ENCODE measurements at regions not wholly inside any gene's neighbourhood (a gene's known extent, or its start where the extent isn't known, plus 50 kb on each side); places are given as distances from the start of the nearest gene placed in this dataset.

DNA sequence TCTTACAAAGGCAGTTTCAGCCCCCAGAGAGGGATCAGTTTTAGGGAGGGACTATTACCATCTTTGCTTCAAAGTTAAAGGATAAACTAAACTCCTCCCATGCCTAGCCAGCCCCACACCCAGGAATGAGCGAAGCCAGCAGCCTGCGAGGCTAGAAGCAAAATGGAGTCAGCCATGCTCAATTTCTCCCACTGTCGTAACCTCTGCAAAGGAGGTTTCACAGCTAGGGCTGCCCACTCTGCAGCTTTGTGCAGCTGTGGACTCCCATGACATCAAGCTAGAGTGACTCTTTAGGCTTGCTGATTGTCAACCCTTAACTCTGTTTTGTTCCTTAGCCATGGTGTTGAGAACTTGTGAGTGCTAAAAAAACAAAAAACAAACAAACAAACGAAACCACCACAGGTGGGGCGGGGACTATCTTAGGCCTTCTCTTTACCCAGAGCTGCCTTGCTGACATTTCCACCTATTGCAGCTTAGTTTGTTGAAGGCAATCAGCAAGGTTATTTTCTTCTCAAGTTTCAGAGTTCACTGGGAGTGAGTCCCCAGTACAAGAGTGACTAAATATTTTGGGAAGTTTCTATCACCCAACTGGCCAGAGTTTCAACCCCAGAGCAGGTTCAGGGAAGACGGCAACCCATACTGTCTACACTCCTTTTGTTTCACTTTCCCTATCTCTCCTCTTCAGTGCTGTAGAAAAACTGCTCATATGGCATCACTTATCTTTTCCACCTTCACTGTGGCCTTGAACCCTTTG is 592.1 kb downstream of the XIRP2 start:
- Histone ChIP-seq H3K27me3 (replicated peaks in 1 of 7) (no peaks in the 10 kb centered on the region), H3K27ac (no peak overlapping the region), H3K4me3 (no peak overlapping the region), H3K9me3 (no peaks in the 10 kb centered on the region), H3K36me3 (no peaks in the 10 kb centered on the region), H3K4me1 (no peaks in the 10 kb centered on the region)
- intact Hi-C loops (cut with DNase I; ENCODE audit: low total_unique reads) = no loop called here
- no peak for DNase-seq
- TF ChIP-seq POLR2AphosphoS5 (IDR thresholded peaks at IDR 0.05) = no peak
- TF ChIP-seq, protein P1, sequence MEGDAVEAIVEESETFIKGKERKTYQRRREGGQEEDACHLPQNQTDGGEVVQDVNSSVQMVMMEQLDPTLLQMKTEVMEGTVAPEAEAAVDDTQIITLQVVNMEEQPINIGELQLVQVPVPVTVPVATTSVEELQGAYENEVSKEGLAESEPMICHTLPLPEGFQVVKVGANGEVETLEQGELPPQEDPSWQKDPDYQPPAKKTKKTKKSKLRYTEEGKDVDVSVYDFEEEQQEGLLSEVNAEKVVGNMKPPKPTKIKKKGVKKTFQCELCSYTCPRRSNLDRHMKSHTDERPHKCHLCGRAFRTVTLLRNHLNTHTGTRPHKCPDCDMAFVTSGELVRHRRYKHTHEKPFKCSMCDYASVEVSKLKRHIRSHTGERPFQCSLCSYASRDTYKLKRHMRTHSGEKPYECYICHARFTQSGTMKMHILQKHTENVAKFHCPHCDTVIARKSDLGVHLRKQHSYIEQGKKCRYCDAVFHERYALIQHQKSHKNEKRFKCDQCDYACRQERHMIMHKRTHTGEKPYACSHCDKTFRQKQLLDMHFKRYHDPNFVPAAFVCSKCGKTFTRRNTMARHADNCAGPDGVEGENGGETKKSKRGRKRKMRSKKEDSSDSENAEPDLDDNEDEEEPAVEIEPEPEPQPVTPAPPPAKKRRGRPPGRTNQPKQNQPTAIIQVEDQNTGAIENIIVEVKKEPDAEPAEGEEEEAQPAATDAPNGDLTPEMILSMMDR (IDR thresholded peaks at IDR 0.05 in 8 of 11, conservative IDR thresholded peaks at IDR 0.05 in 3 of 11) = no peak
- 80 to 88% (median 85%) methylated on average over 6 of the region's 6 CpGs for WGBS, 5 donors

DNA sequence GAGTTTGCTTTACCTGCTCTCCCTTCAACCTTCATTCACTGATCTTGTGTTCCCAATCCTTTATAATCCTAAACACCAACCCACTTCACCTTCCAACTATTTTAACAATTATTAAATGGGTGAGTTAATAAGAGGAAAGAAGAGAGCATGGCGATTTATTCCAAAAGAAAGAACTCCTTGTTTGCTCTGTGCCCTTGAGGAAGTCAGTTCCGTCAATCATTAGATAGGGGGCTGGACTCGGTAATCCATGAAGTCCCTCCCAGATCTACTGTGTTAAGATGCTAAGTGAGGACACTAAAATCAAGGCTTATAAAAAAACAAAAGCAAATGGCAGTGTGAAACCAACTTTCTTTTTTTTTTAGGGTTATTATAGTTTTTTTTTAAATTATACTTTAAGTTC is 589.9 kb downstream of the XIRP2 start:
- Histone ChIP-seq H3K9me3 (no peaks in the 10 kb centered on the region), H3K27ac (no peak overlapping the region), H3K36me3 (no peaks in the 10 kb centered on the region), H3K4me3 (no peak overlapping the region), H3K4me1 (no peaks in the 10 kb centered on the region), H3K27me3 (replicated peaks in 1 of 7) (no peaks in the 10 kb centered on the region)
- WGBS, 5 donors = 85 to 96% (median 92%) methylated on average over 3 of the region's 3 CpGs
- intact Hi-C loops (cut with DNase I; ENCODE audit: low total_unique reads) = no loop called here
- DNase-seq = no peak
- TF ChIP-seq POLR2AphosphoS5 (IDR thresholded peaks at IDR 0.05) (no peak), POLR2A (IDR thresholded peaks at IDR 0.05) (no peak)
- TF ChIP-seq, protein P1 (IDR thresholded peaks at IDR 0.05 in 8 of 11, conservative IDR thresholded peaks at IDR 0.05 in 3 of 11) = no peak

DNA sequence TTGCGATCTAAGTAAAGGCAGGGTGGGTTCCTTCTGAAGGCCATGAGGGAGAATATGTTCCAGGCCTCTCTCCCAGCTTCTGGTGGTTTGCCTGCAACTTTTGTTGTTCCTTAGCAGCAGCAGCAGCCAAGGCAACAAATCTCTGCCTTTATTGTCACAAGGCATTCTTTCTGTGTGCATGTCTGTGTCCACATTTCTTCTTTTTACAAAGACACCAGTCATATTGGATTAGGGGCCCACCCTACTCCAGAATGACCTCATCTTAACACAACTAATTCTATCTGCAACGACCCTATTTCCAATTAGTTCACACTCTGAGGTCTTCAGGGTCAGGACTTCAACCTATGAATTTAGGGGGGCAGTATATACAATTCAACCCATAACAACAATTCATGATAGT is 587.5 kb downstream of the XIRP2 start:
- no peak for TF ChIP-seq POLR2A (IDR thresholded peaks at IDR 0.05)
- no peaks in the 10 kb centered on the region for H3K4me1 ChIP-seq
- no peaks in the 10 kb centered on the region for H3K36me3 ChIP-seq
- no peaks in the 10 kb centered on the region for H3K9me3 ChIP-seq
- no peaks in the 10 kb centered on the region for H3K27me3 ChIP-seq (replicated peaks in 1 of 7)
- no peak overlapping the region for H3K4me3 ChIP-seq
- 56 to 74% (median 68%) methylated on average over 2 of the region's 2 CpGs for WGBS, 5 donors
- no peak for DNase-seq
- intact Hi-C loops (cut with DNase I; ENCODE audit: low total_unique reads) = no loop called here
- H3K27ac ChIP-seq = no peak overlapping the region

DNA sequence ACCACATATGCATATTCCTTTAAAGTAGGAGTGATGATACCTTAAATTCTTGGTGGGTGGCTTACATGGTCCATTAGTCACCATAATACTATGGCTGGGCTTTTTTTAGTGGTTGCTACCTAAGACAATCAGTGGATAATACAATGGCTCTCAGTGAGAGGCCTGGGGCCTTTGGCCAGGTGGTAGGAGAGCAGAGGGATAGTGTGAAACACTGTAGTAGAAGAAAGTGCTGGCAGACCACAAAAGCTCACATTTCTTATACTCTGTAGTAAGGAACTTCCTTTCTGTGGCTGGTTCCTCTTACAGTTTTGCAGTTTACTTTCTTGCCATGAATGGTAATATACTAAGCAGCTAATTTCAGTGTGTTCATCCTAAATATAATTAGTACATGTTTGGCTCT is 583.5 kb downstream of the XIRP2 start:
- no peak overlapping the region for H3K4me3 ChIP-seq
- no peak for DNase-seq
- no peak overlapping the region for H3K27ac ChIP-seq
- intact Hi-C loops (cut with DNase I; ENCODE audit: low total_unique reads) = no loop called here
- TF ChIP-seq POLR2AphosphoS5 (IDR thresholded peaks at IDR 0.05) = no peak
- TF ChIP-seq POLR2A (IDR thresholded peaks at IDR 0.05) = no peak
- TF ChIP-seq, protein P1 (IDR thresholded peaks at IDR 0.05 in 8 of 11, conservative IDR thresholded peaks at IDR 0.05 in 3 of 11) = no peak
- H3K4me1 ChIP-seq = no peaks in the 10 kb centered on the region
- H3K9me3 ChIP-seq = no peaks in the 10 kb centered on the region
- no peaks in the 10 kb centered on the region for H3K36me3 ChIP-seq
- H3K27me3 ChIP-seq (replicated peaks in 1 of 7) = no peaks in the 10 kb centered on the region

DNA sequence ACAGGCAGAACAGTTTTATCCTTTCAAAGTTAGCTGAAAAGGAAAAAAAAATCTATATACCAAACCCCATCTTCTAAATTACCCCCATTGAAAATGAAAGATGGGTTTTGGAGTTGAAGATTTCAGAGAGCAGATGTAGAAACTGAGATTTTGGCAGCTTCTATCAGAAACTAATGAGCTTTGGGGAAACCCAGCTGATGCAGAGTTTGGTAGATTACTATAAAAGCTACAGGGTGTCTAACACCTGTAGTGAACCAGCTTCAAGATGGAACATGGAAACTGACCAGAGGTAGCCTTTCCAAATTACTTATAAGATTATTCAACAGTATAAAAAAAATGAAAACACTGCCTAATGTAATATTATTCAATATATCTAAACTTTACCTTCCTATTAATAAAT is 583.1 kb downstream of the XIRP2 start:
- no peak overlapping the region for H3K27ac ChIP-seq
- H3K27me3 ChIP-seq (replicated peaks in 1 of 7) = no peaks in the 10 kb centered on the region
- no peak for TF ChIP-seq POLR2A (IDR thresholded peaks at IDR 0.05)
- TF ChIP-seq POLR2AphosphoS5 (IDR thresholded peaks at IDR 0.05) = no peak
- TF ChIP-seq, protein P1 (IDR thresholded peaks at IDR 0.05 in 8 of 11, conservative IDR thresholded peaks at IDR 0.05 in 3 of 11) = no peak
- intact Hi-C loops (cut with DNase I; ENCODE audit: low total_unique reads) = no loop called here
- H3K4me1 ChIP-seq = no peaks in the 10 kb centered on the region
- no peaks in the 10 kb centered on the region for H3K36me3 ChIP-seq
- no peaks in the 10 kb centered on the region for H3K9me3 ChIP-seq
- no peak for DNase-seq
- H3K4me3 ChIP-seq = no peak overlapping the region
